ENCODE measurements at regions not wholly inside any gene's neighbourhood (a gene's known extent, or its start where the extent isn't known, plus 50 kb on each side); places are given as distances from the start of the nearest gene placed in this dataset.
A peak's percentile ranks its signal among the peaks of the same experiment; 100 is the strongest.

DNA sequence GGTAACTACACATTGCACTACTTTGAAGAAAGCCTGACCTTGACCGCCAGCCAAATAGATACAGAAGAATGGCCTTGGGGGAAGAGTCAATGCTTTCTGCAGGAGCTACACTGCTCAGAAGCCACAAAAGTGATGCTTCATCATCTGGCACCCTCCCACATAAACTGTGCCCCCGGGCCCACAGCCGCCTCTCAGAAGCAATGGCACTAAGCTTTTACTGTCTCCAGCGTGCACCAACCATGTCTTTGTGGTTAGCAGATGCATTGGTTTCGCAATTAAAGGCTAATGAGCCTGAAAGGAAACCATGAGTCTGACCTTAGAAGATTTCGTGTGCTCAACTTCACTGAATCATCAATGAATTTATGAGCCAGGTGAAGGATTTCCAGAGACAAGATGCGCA, 209.4 kb upstream of the TRIB2 start:
- peak; percentile 99 for DNase-seq (ENCODE audit: low read depth)
- TF ChIP-seq, protein P1, sequence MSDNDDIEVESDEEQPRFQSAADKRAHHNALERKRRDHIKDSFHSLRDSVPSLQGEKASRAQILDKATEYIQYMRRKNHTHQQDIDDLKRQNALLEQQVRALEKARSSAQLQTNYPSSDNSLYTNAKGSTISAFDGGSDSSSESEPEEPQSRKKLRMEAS (IDR thresholded peaks at IDR 0.05; ENCODE audit: low read depth, low read length): peak; percentile 73
- no peak for TF ChIP-seq POLR2A (IDR thresholded peaks at IDR 0.05; ENCODE audit: extremely low read depth, insufficient read length)
- TF ChIP-seq, protein P2, sequence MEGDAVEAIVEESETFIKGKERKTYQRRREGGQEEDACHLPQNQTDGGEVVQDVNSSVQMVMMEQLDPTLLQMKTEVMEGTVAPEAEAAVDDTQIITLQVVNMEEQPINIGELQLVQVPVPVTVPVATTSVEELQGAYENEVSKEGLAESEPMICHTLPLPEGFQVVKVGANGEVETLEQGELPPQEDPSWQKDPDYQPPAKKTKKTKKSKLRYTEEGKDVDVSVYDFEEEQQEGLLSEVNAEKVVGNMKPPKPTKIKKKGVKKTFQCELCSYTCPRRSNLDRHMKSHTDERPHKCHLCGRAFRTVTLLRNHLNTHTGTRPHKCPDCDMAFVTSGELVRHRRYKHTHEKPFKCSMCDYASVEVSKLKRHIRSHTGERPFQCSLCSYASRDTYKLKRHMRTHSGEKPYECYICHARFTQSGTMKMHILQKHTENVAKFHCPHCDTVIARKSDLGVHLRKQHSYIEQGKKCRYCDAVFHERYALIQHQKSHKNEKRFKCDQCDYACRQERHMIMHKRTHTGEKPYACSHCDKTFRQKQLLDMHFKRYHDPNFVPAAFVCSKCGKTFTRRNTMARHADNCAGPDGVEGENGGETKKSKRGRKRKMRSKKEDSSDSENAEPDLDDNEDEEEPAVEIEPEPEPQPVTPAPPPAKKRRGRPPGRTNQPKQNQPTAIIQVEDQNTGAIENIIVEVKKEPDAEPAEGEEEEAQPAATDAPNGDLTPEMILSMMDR (IDR thresholded peaks at IDR 0.05; ENCODE audit: low read depth, low read length): no peak
- peak; percentile 79 for TF ChIP-seq MYC (IDR thresholded peaks at IDR 0.05; ENCODE audit: low read depth, low read length)
- no peak overlapping the region for H3K4me3 ChIP-seq (ENCODE audit: low read depth, low read length)

DNA sequence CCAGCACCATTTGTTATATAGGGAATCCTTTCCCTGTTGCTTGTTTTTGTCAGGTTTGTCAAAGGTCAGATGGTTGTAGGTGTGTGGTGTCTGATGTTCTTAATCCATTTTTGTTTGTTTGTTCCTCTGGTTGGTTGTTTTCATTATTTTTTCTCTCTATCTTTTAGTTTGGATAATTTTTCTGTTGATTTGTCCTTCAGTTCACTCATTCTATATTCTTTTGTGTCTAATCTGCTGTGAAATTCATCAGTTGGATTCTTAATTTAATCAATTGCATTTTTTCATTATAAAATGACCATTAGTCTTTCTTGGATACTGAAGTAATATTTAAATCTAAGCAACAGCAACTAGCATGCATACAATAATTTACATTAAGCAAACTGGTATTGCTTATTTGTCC, 206.7 kb upstream of the TRIB2 start:
- H3K4me3 ChIP-seq (ENCODE audit: low read depth, low read length): no peak overlapping the region
- no peak for DNase-seq (ENCODE audit: low read depth)
- TF ChIP-seq MYC (IDR thresholded peaks at IDR 0.05; ENCODE audit: low read depth, low read length): no peak

GRCh38 chr2:12513339-12513738, 203.4 kb upstream of the TRIB2 start:
- TF ChIP-seq, protein P2 (IDR thresholded peaks at IDR 0.05; ENCODE audit: low read depth, low read length): no peak
- TF ChIP-seq MYC (IDR thresholded peaks at IDR 0.05; ENCODE audit: low read depth, low read length): no peak
- TF ChIP-seq POLR2A (IDR thresholded peaks at IDR 0.05; ENCODE audit: extremely low read depth, insufficient read length): no peak
- TF ChIP-seq, protein P1 (IDR thresholded peaks at IDR 0.05; ENCODE audit: low read depth, low read length): no peak
- DNase-seq (ENCODE audit: low read depth): no peak
- H3K4me3 ChIP-seq (ENCODE audit: low read depth, low read length): no peak overlapping the region

DNA sequence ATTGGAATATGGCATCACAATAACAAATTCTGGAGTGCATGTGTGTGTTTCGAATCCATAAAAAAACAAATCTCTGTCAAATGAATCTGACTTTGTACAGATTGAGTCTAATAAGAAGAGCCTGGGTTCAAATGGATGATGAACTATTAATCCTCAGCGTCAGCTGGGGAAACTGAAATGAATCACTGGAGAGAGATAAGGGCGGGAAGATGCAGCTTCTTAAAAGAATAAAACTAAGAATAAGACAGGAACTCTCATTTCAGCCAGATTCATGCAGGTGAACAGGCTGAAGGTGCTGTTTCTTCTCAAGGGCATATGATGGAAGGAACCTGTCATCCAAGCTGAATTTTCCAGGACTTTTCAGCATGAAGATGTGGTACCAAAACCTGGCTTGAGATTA, 202.6 kb upstream of the TRIB2 start:
- TF ChIP-seq, protein P1 (IDR thresholded peaks at IDR 0.05; ENCODE audit: low read depth, low read length): no peak
- no peak for TF ChIP-seq POLR2A (IDR thresholded peaks at IDR 0.05; ENCODE audit: extremely low read depth, insufficient read length)
- TF ChIP-seq, protein P2 (IDR thresholded peaks at IDR 0.05; ENCODE audit: low read depth, low read length): no peak
- TF ChIP-seq MYC (IDR thresholded peaks at IDR 0.05; ENCODE audit: low read depth, low read length): no peak
- H3K4me3 ChIP-seq (ENCODE audit: low read depth, low read length): no peak overlapping the region
- DNase-seq (ENCODE audit: low read depth): no peak

- TF ChIP-seq, protein P1 (IDR thresholded peaks at IDR 0.05; ENCODE audit: low read depth, low read length): no peak
- TF ChIP-seq POLR2A (IDR thresholded peaks at IDR 0.05; ENCODE audit: extremely low read depth, insufficient read length) (no peak), MYC (IDR thresholded peaks at IDR 0.05; ENCODE audit: low read depth, low read length) (no peak)
- TF ChIP-seq, protein P2 (IDR thresholded peaks at IDR 0.05; ENCODE audit: low read depth, low read length): no peak
- H3K4me3 ChIP-seq (ENCODE audit: low read depth, low read length): no peak overlapping the region
Observed at GRCh38 chr2:12514631-12515437, 201.9 kb upstream of the TRIB2 start.

GRCh38 chr2:12515871-12516270, 200.9 kb upstream of the TRIB2 start:
- TF ChIP-seq POLR2A (IDR thresholded peaks at IDR 0.05; ENCODE audit: extremely low read depth, insufficient read length) (no peak), MYC (IDR thresholded peaks at IDR 0.05; ENCODE audit: low read depth, low read length) (no peak)
- TF ChIP-seq, protein P1 (IDR thresholded peaks at IDR 0.05; ENCODE audit: low read depth, low read length): no peak
- TF ChIP-seq, protein P2 (IDR thresholded peaks at IDR 0.05; ENCODE audit: low read depth, low read length): no peak
- DNase-seq (ENCODE audit: low read depth): no peak
- no peak overlapping the region for H3K4me3 ChIP-seq (ENCODE audit: low read depth, low read length)

More at GRCh38 chr2:12514631-12515437, 201.9 kb upstream of the TRIB2 start:
- peak; percentile 20 for DNase-seq (ENCODE audit: low read depth)
